ENCODE measurements at regions not wholly inside any gene's neighbourhood (a gene's known extent, or its start where the extent isn't known, plus 50 kb on each side); places are given as distances from the start of the nearest gene placed in this dataset.

GRCh38 chr9:113807173-113808061 is 68.7 kb upstream of the ZNF618 start:
- TF ChIP-seq CTCF (IDR thresholded peaks at IDR 0.05; ENCODE audit: poor library complexity) (peak; percentile 77), EZH2 (IDR thresholded peaks at IDR 0.05; ENCODE audit: borderline replicate concordance) (no peak)

All from hepatocyte (in vitro differentiated cells).